ENCODE measurements at regions not wholly inside any gene's neighbourhood (a gene's known extent, or its start where the extent isn't known, plus 50 kb on each side); places are given as distances from the start of the nearest gene placed in this dataset.

- TF ChIP-seq, protein P1, sequence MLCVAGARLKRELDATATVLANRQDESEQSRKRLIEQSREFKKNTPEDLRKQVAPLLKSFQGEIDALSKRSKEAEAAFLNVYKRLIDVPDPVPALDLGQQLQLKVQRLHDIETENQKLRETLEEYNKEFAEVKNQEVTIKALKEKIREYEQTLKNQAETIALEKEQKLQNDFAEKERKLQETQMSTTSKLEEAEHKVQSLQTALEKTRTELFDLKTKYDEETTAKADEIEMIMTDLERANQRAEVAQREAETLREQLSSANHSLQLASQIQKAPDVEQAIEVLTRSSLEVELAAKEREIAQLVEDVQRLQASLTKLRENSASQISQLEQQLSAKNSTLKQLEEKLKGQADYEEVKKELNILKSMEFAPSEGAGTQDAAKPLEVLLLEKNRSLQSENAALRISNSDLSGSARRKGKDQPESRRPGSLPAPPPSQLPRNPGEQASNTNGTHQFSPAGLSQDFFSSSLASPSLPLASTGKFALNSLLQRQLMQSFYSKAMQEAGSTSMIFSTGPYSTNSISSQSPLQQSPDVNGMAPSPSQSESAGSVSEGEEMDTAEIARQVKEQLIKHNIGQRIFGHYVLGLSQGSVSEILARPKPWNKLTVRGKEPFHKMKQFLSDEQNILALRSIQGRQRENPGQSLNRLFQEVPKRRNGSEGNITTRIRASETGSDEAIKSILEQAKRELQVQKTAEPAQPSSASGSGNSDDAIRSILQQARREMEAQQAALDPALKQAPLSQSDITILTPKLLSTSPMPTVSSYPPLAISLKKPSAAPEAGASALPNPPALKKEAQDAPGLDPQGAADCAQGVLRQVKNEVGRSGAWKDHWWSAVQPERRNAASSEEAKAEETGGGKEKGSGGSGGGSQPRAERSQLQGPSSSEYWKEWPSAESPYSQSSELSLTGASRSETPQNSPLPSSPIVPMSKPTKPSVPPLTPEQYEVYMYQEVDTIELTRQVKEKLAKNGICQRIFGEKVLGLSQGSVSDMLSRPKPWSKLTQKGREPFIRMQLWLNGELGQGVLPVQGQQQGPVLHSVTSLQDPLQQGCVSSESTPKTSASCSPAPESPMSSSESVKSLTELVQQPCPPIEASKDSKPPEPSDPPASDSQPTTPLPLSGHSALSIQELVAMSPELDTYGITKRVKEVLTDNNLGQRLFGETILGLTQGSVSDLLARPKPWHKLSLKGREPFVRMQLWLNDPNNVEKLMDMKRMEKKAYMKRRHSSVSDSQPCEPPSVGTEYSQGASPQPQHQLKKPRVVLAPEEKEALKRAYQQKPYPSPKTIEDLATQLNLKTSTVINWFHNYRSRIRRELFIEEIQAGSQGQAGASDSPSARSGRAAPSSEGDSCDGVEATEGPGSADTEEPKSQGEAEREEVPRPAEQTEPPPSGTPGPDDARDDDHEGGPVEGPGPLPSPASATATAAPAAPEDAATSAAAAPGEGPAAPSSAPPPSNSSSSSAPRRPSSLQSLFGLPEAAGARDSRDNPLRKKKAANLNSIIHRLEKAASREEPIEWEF (IDR thresholded peaks at IDR 0.05; ENCODE audit: insufficient replicate concordance, low read depth, low read length): no peak
- no peak for TF ChIP-seq FOXM1 (IDR thresholded peaks at IDR 0.05; ENCODE audit: low read depth, low read length)
These were observed 141.0 kb downstream of the MRPL14 start (continued) for GRCh38 chr6:43986177-43986825.

DNA sequence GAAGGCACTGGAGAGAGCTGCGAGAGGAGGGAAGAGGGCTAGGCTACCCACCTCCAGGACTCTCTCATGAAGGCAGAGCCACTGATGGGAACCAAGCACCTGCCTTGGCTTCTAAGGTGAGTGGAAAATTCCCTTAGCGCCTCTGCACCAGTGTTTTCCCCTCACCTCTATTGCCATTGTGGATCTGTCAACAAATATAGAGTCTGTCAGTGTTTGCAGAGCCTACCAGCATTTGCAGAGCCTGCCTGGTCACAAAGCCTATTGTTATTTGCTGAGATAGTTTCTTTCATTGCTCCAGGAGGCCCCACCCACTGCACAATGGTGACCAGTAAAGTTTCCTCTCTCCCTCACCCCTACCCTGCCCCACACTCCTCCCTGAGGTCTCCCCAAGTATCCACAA lies 141.9 kb downstream of the MRPL14 start:
- FAIRE-seq: no peak
- TF ChIP-seq GATAD2B (conservative IDR thresholded peaks at IDR 0.05; ENCODE audit: low read depth): no peak
- TF ChIP-seq IKZF1 (conservative IDR thresholded peaks at IDR 0.05): no peak
- no peak for TF ChIP-seq ZBED1 (IDR thresholded peaks at IDR 0.05; ENCODE audit: borderline replicate concordance)
- no peak for TF ChIP-seq YY1 (IDR thresholded peaks at IDR 0.05; ENCODE audit: low read depth, low read length)
- TF ChIP-seq ZNF622 (IDR thresholded peaks at IDR 0.05): no peak
- TF ChIP-seq ASH2L (IDR thresholded peaks at IDR 0.05; ENCODE audit: borderline replicate concordance, low read depth): no peak
- no peak for TF ChIP-seq TCF12 (IDR thresholded peaks at IDR 0.05; ENCODE audit: low read depth, low read length)
- no peak for TF ChIP-seq ZNF207 (IDR thresholded peaks at IDR 0.05; ENCODE audit: borderline replicate concordance)
- TF ChIP-seq ZNF592 (IDR thresholded peaks at IDR 0.05): no peak
- no peak for TF ChIP-seq NBN (IDR thresholded peaks at IDR 0.05)

More for the DNA sequence above, 141.9 kb downstream of the MRPL14 start:
- SMC1A ChIA-PET (ENCODE audit: uncharacterized antibody, unreplicated experiment): interaction anchor here (1.1 kb wide), 1 partner anchor 16 kb away, joined by 3 read pairs; no protein-coding TSS in a partner anchor
- Histone ChIP-seq H3K4me2 (ENCODE audit: control insufficient read depth, insufficient read depth) (no peak overlapping the region), H3K9me3 (replicated peaks; ENCODE audit: control insufficient read depth, insufficient read depth, low read length) (no peaks in the 10 kb centered on the region), H3K79me2 (ENCODE audit: control insufficient read depth, insufficient read depth, low read length) (no peaks in the 10 kb centered on the region), H3K4me3 (no peak overlapping the region), H2AFZ (ENCODE audit: control insufficient read depth, low read depth, low read length) (no peak overlapping the region), H4K20me1 (ENCODE audit: control insufficient read depth, insufficient read depth) (no peaks in the 10 kb centered on the region), H3K27me3 (replicated peaks in 1 of 2; ENCODE audit: control insufficient read depth in 2 of 2, insufficient read depth in 2 of 2, low read length in 1 of 2) (no peaks in the 10 kb centered on the region; a peak in 1 of 4 replicates), H3K27ac (ENCODE audit: control insufficient read depth, insufficient read depth) (no peak overlapping the region), H3K9ac (ENCODE audit: control insufficient read depth, insufficient read depth, low read length) (no peak overlapping the region), H3K4me1 (ENCODE audit: control insufficient read depth, insufficient read depth, low read length) (no peaks in the 10 kb centered on the region), H3K36me3 (ENCODE audit: control insufficient read depth in 2 of 2, insufficient read depth in 2 of 2, low read length in 1 of 2) (no peaks in the 10 kb centered on the region)
- CTCF ChIA-PET: interaction anchor here (1.2 kb wide), 1 partner anchor 9 kb away, joined by 3 read pairs; no protein-coding TSS in a partner anchor
- 0% methylated on average over 2 of the region's 2 CpGs for WGBS (ENCODE audit: insufficient coverage, insufficient replicate concordance, low lambda C conversion rate, missing lambda C conversion rate)
- DNase-seq (ENCODE audit: low read depth, low spot score) (no peak), ATAC-seq (no peak)
- POLR2A ChIA-PET: interaction anchor here (0.9 kb wide), 1 partner anchor 8 kb away, joined by 3 read pairs; no protein-coding TSS in a partner anchor
- RAD21 ChIA-PET (ENCODE audit: unreplicated experiment): no interaction called here
- in situ Hi-C loops (cut with MboI): no loop called here
- no TSS peak for BruUV-seq (replicated peaks)
- intact Hi-C loops (cut with micrococcal nuclease; ENCODE audit: unreplicated experiment): no loop called here
